Mesenteric fat pad (tissue), 1 donor: ENCODE measurements at regions not wholly inside any gene's neighbourhood (a gene's known extent, or its start where the extent isn't known, plus 50 kb on each side); places are given as distances from the start of the nearest gene placed in this dataset.
"Not testable (repeated sequence)": the region's sequence is repeated elsewhere in the genome, so short reads cannot be mapped to it uniquely, and the experiment has no call there.

Experiments used
- DNase-seq: peaks from one replicate; pipeline ENCODE4 v3.0.0-alpha.2; 2020; ENCODE audit warnings: low spot score
- donor health status: DM: yes; HTN: yes; CAD: no.

- DNase-seq = no peak
Observed at GRCh38 chr13:91214031-91214430, 133.5 kb upstream of the MIR17HG start.

DNA sequence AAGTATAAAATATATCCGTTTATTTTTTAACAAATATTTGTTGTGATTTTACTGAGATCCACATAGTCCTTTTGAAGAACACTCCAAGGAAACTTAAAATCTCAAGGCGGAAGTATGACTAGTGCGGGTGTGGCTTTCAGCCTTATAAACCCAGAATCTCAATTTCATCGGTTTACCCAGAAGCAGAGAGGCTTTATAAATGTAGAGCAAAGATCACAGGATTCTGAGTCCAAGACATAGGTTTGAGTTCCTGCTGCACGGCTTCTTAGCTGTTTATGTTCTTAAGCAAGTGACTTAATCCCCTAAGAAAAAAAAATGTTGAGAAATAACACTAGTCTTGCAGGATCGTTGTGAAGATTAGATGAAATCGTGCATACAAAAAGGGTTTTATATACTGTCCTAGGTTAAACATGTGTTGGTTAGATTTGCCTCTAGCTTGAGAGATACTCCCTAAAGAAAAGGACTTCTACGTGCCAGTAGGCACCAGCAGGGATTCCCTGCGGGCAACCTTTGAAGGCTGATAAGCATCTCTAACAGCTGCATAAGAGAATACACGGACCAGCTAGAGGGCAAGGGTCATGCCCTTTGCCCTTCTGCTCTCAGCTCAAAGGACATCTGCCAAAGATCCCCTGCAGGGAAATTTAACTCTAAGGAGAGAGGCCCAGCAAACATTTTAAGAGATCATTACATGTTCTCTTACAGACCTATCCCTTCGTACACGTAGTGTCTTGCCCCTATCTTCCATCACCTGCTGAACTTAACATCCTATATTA lies 130.4 kb upstream of the MIR17HG start:
- no peak for DNase-seq

GRCh38 chr13:91219201-91219600 lies 128.3 kb upstream of the MIR17HG start:
- DNase-seq = no peak

GRCh38 chr13:91220872-91221271 lies 126.6 kb upstream of the MIR17HG start:
- no peak for DNase-seq

- DNase-seq = no peak
Observed at GRCh38 chr13:91228108-91228507, 119.4 kb upstream of the MIR17HG start.

DNA sequence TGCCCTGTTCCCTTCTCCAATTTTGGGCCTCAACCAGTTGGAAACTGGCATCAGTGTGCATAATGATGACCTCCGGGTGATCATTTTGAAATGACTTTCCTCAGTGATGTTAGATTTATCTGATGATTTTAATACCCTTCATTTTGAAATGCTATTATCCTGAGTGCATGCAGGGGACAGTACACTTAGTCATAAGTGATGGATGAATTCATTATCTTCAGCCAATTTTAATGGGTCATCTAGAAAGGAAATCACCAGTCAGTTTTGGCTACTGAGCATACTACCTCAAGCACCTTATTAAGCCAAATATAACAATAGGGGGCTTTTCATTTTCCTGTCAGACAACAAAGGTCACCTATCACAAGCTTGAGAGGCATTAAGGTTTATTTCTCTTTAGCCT lies 118.5 kb upstream of the MIR17HG start:
- DNase-seq = no peak

DNA sequence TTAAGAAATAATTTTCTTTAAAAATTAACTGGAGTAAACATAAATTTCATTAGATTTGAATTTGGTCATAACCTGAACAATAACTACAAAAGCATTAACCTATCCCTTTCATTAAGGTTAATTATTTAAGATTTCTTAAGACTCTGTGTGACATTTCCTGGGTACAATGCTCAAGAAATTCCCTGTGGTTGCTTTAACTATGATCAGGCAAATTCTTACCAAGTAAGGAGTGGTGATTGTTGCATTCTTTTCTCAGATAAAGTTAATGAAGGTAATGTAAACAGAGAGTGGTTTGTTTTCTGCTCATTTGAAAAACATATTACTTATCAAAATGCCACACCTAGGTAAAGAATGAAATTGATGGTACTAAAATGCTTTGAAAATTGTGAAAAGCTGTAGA lies 114.8 kb upstream of the MIR17HG start:
- DNase-seq = no peak

DNA sequence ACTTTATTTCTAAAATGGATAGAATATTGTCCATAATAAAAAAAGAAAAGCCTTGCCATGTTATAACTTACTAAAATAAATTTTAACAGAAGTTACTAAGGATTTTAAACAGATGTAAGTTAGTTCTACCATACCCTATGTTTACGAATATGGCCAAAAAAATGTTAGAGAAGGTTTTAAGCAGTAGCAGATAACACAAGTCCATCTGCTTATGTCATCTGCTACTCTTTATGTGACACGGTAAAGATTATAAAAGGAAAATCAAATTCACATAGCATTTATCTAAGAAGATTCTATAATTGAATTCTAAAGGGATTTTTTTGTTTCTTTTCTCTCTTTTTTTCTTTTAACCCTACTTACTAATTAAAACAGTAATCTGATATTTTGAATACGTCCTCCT lies 114.2 kb upstream of the MIR17HG start:
- DNase-seq = no peak

- no peak for DNase-seq
Observed at GRCh38 chr13:91236182-91236581, 111.3 kb upstream of the MIR17HG start.

- DNase-seq = no peak
Observed at GRCh38 chr13:91236921-91237320, 110.6 kb upstream of the MIR17HG start.

DNA sequence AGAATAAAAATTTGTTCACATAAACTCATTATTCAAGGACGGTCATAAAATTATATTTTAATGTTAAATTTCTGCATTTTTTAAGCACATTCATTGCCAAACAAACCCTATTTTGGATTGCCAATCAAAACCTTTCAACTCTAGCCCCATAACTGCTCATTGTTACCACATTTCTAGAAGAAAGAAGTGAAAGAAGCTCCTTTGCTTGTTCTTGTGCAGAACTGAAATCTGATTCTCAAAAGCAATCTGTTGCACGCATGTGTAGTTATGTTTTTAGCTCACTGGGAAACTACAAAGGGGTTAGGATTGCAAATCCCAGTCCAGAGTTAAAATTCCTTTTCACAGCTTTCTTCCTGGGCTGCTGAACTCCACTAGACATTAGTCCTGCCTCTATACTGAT lies 109.5 kb upstream of the MIR17HG start:
- no peak for DNase-seq

GRCh38 chr13:91240341-91240740 lies 107.1 kb upstream of the MIR17HG start:
- DNase-seq = no peak

GRCh38 chr13:91241221-91241933 lies 106.1 kb upstream of the MIR17HG start:
- no peak for DNase-seq

- DNase-seq = no peak
Observed at GRCh38 chr13:91242652-91243051, 104.8 kb upstream of the MIR17HG start.

DNA sequence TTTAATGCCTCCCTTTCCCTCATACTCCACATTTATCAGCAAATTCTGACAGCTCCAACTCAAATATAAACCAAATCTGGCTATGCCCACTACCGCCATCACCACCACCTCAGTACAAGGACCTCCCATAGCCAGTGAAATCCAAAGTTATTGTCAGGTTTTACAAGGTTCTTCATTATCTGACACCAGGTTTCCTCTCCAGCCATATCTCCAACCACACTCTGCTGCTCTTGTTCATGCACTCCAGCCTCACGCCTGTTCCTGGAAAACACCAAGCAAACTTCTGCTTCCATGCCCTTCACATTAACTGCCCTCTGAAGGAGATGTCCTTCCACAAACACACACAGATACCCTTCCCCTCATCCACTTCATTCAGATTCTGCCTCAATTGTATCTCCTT lies 102.2 kb upstream of the MIR17HG start:
- DNase-seq = no peak

- no peak for DNase-seq
Observed at GRCh38 chr13:91247768-91248167, 99.7 kb upstream of the MIR17HG start.

DNA sequence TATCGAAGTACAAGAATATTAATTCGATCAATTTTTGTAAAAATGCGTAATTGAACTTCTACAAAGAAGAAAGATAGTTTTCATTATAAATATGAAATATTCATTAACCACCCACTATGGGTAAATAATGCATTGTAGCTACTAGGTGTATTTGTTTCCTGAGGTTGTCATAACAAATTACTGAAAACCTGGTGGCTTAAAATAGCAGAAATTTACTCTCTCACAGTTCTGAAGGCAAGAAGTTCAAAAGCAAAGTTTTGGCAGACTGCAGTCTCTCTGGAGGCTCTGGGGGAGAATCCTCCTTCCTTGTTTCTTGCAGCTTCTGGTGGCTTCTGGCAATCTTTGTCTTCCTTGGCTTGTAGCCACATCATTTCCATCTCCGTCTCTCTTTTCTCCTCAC lies 99.2 kb upstream of the MIR17HG start:
- DNase-seq = no peak

DNA sequence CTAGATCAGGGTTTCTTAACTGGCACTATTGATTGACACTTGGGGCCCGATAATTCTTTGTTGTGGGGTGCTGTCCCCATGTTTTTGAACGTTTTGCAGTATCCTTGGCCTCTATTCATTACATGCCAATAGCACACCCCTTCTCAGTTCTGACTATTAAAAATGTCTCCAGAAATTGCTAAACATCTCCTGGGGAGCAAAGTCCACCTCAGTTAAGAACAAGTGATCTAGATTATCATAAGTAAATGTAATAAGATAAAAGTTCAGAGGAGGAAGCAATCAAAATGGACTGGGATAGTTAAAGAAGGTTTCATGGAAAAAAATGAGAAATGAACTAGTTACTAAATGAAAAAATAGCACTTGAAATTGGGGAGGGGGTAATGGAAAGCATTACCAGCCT lies 98.1 kb upstream of the MIR17HG start:
- no peak for DNase-seq

- no peak for DNase-seq
Observed at GRCh38 chr13:91249861-91250260, 97.6 kb upstream of the MIR17HG start.

DNA sequence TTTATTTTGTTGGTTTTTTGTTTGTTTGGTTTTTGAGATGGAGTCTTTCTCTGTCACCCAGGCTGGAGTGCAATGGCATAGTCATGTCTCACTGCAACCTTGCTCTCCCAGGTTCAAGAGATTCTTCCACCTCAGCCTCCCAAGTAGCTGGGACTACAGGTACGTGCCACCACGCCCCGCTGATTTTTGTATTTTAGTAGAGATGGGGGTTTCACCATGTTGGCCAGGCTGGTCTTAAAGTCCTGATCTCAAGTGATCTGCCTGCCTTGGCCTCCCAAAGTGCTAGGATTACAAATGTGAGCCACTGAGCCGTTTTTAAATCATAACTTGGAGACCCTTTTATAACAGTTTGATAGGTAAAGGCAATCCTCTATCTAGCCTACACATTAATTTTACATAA lies 95.9 kb upstream of the MIR17HG start:
- not testable (repeated sequence) for DNase-seq

- DNase-seq = no peak
Observed at GRCh38 chr13:91264484-91264883, 83.0 kb upstream of the MIR17HG start.

DNA sequence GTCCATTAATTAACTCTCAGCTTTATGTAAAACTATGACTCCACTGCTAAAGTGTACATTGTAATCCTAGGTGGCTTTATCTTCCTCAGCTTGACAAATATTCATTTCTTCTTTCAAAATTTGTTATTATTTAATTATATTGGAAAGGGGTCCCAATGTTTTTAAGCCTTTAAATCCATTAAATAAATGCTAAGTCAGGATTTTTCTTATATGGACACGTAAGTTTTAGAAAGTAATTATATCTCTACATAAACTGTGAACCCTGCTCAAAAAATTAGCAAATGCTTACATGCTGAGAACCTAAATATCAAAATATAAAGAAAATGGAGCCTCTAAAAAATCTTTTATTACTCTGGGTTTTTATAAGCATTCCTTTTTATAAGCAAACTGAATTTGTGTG lies 78.2 kb upstream of the MIR17HG start:
- DNase-seq = no peak

DNA sequence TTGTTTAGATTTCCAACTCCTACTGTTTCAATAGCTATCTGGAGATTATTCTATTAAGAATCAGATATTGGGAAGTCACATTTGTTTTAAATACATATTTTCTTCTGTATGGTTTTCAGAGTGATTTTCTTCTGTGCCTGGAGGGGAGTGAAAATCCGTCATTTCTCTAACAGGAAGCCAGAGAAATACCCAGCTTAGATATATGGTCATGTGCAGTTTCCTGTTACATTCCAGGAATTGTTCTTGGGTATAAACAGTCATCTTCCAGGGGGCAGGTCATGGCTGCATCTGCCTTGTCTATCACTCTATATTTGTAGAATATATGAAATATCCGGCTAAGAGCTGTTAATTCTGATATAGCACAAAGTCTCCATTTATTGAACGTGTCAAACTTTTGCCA lies 77.5 kb upstream of the MIR17HG start:
- DNase-seq = no peak
